ENCODE measurements at regions not wholly inside any gene's neighbourhood (a gene's known extent, or its start where the extent isn't known, plus 50 kb on each side); places are given as distances from the start of the nearest gene placed in this dataset.

DNA sequence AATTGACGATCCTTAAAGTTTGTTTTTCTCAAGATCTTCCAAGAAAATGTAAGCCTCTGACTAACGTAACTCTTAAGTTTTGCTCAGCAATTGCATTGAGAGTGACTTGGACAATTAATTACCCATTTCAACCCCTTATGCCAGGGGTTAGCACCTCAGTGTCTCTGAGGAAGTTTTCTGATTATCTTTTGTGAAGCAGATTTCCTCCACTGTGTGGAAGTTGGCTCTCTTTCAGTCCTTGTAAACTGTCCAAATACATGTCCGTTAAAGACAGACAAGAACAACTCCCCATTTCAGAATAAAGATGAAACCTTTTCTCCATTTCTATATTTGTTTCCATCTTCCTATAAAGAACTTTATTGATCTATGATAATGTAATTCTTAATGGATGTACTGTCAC lies 296.4 kb upstream of the FMN2 start:
- DNase-seq: no peak
- intact Hi-C loops (cut with micrococcal nuclease): no loop called here
- Mint-ChIP-seq H3K27me3 (peaks cover 5% of the 10 kb centered on the region), H3K4me3 (no peak overlapping the region), H3K9me3 (peaks cover 4% of the 10 kb centered on the region), H3K4me1 (no peaks in the 10 kb centered on the region), H3K27ac (no peak overlapping the region), H3K36me3 (ENCODE audit: low read depth) (no peaks in the 10 kb centered on the region)

DNA sequence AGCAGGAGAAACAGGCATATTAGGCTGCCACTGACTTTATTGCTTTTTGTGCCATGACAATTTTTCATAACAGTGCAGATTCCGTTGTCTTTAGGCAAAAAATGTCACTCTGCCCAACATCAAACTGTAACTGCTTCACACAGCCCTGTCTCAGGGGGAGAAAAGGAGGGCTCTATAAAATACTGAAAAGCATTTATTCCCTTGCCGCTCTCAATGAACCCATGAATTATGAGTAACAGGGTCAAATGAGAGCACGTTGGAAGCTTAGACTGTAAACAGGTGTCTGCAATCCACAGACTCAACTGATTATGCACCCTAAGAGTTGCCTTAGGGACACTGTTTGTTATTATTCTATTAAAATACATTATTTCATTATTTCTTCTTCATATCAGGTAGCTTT lies 292.1 kb upstream of the FMN2 start:
- Mint-ChIP-seq H3K36me3 (ENCODE audit: low read depth) (no peaks in the 10 kb centered on the region), H3K27ac (no peak overlapping the region), H3K27me3 (peaks cover 5% of the 10 kb centered on the region), H3K4me1 (no peaks in the 10 kb centered on the region), H3K9me3 (no peaks in the 10 kb centered on the region), H3K4me3 (no peak overlapping the region)
- intact Hi-C loops (cut with micrococcal nuclease): no loop called here
- no peak for DNase-seq

DNA sequence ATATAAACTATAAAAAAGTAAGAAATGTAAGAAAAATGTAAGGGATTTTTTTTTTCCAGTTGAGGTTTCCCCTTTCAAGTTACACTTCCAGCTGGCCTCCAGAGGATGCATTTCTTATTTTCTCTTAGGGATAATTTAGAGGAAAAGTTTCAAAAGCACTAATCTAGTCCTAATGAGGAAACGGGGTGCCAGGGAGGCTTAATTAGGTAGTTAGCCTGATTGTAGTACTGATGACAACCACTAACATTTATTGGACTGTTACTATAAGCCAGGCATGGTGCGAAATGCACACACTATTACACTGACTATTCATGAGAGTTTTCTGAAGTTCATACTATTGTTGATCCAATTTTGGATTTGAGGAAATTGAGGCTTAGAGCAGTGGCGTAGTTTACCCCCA lies 290.8 kb upstream of the FMN2 start:
- Mint-ChIP-seq H3K4me1 (peaks cover 2% of the 10 kb centered on the region), H3K27ac (no peak overlapping the region), H3K9me3 (no peaks in the 10 kb centered on the region), H3K27me3 (peaks cover 3% of the 10 kb centered on the region), H3K36me3 (ENCODE audit: low read depth) (no peaks in the 10 kb centered on the region), H3K4me3 (no peak overlapping the region)
- intact Hi-C loops (cut with micrococcal nuclease): no loop called here
- DNase-seq: no peak

DNA sequence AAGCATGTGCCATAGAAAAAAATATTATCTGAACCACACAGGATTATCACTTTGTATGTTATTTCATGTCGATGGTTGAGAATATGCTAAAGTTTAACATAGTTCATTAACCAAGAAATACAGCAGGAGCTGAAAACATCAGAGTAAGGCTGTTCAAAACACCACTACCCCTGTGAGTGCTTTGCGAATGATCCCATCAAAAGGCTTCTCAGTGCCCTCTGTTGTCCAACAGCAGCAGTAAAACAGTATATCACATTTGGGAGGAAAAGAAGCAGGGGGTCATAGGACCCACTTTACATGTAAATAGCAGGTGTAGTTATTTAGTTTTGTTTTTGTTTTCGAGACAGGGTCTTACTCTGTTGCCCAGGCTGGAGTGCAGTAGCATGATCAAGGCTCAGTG lies 289.4 kb upstream of the FMN2 start:
- H3K9me3 Mint-ChIP-seq: no peaks in the 10 kb centered on the region
- H3K4me3 Mint-ChIP-seq: no peak overlapping the region
- H3K27me3 Mint-ChIP-seq: peaks cover 3% of the 10 kb centered on the region
- intact Hi-C loops (cut with micrococcal nuclease): no loop called here
- no peak overlapping the region for H3K27ac Mint-ChIP-seq
- no peak for DNase-seq
- H3K4me1 Mint-ChIP-seq: peaks cover 4% of the 10 kb centered on the region
- H3K36me3 Mint-ChIP-seq (ENCODE audit: low read depth): no peaks in the 10 kb centered on the region

DNA sequence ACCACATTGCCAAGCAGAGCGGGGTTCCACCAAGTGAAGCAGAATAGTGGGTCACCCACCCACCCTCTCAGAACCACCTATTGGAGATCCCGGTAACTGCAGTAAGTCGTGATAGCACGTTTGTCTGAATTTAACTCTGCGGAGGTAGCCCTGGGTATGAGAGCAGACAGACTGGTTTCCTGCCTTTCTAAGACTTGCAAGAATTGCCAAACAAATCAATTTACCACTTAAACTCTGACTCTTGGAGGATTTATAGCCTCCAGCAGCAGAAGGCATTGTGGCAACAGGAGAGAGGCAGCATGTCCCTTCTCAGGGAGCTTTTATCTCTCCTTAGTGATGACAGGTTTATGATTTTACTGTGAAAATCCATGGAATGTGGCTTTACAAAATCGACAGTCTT lies 287.9 kb upstream of the FMN2 start:
- Mint-ChIP-seq H3K27ac (no peak overlapping the region), H3K36me3 (ENCODE audit: low read depth) (no peaks in the 10 kb centered on the region), H3K4me1 (peaks cover 4% of the 10 kb centered on the region), H3K9me3 (no peaks in the 10 kb centered on the region), H3K4me3 (no peak overlapping the region), H3K27me3 (peaks cover 3% of the 10 kb centered on the region)
- no peak for DNase-seq
- intact Hi-C loops (cut with micrococcal nuclease): no loop called here

DNA sequence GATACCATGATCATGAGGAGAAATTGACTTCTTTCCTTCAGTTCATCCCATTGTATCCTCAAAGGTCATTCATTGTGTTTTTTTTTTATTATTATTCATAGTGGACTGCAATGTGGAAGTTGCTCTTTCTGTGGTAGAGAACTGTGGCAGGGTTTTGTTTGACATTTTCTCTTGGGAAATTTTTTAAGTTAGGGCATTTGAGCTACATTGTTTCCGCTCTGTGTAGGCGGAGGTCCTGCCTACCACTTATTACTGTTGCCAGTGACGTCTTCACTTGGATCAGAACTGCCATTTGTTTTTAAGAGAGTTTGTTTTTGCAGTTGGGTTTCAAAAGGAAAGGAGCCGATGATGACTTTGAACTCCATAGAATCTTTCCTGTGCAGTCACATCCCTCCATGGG lies 287.4 kb upstream of the FMN2 start:
- no peaks in the 10 kb centered on the region for H3K9me3 Mint-ChIP-seq
- no peaks in the 10 kb centered on the region for H3K36me3 Mint-ChIP-seq (ENCODE audit: low read depth)
- H3K4me1 Mint-ChIP-seq: peaks cover 4% of the 10 kb centered on the region
- H3K27ac Mint-ChIP-seq: no peak overlapping the region
- no peak for DNase-seq
- peaks cover 3% of the 10 kb centered on the region for H3K27me3 Mint-ChIP-seq
- H3K4me3 Mint-ChIP-seq: no peak overlapping the region
- intact Hi-C loops (cut with micrococcal nuclease): no loop called here

DNA sequence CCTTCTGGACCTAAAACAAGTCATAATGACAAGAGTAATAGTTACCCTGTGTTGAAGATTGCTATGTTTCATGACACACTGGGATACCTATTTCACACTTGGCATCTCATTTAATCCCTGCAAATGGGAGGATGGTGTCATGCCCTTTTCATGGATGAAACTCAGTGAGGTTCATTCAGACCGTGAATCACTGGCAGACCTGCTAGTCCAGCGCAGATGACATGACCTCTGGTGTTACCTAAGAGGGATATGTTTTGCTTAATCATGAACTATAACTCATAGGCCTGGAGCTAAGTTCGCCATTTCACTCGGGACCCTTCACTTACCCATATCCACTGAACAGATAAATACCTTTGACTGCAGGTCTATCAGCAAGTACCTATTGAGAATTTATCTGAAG lies 286.6 kb upstream of the FMN2 start:
- no peaks in the 10 kb centered on the region for H3K9me3 Mint-ChIP-seq
- H3K36me3 Mint-ChIP-seq (ENCODE audit: low read depth): no peaks in the 10 kb centered on the region
- H3K4me1 Mint-ChIP-seq: peaks cover 4% of the 10 kb centered on the region
- DNase-seq: no peak
- no peak overlapping the region for H3K27ac Mint-ChIP-seq
- no peak overlapping the region for H3K4me3 Mint-ChIP-seq
- intact Hi-C loops (cut with micrococcal nuclease): no loop called here
- H3K27me3 Mint-ChIP-seq: no peaks in the 10 kb centered on the region

DNA sequence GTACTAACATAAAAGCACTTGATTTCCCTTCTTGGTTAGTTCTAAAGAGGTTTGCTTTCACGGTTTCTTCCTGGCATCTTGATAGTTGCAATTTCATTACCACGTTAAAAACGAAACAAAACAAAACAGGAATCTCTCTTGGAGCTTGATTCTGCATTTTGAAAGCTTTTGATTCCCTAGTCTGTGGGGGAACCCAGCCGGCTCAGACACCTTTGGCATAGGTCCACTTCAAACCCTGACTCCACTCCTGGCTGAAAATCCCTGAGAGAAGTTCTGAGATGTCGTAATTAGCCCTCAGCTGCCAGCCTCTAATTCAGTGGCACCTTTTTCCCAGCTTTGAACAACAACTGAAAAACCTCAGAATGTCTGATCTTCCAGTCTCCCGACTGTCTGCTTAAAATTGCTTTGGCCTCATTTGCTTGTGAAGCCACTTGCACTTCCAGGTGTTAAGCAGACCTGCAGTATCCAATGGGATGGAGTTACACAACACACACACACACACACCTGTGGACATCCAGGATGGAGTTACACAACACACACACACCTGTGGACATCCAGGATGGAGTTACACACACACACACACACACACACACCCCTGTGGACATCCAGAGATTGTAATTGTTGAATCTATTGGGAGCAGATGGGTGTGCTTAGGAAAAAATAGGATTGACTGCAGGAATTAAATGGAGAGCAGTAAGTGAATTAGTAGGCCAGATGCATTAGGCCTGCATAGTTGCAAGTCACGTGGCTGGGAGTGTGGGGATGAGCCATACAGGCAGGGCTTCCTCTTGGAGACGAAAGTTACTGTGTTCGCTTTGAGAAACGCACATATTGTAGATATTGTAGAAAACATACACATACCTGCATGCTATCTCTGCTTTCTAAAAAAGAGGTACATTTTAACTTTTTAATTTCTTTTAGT lies 285.6 kb upstream of the FMN2 start:
- intact Hi-C loops (cut with micrococcal nuclease): no loop called here
- Mint-ChIP-seq H3K4me3 (no peak overlapping the region), H3K4me1 (peaks cover 9% of the 10 kb centered on the region)

DNA sequence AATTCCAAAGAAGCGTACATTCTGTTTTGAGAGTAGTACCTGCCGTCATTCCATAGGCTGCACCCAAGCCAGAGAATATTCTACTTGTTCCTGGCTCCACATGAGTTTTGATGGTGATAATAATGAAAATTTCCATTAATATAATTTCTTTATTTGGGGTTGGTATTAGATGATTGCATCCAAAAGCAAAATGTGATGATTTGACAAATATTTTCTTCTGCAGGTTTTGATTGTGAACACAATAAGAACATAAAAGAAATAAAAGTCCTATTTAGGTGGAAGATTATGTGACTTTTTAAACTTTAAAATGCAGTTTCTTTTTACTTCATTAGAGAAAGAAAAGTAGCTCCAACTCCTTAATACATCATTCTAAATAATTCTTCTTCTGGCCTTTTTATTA lies 284.8 kb upstream of the FMN2 start:
- H3K4me3 Mint-ChIP-seq: no peak overlapping the region

More for the DNA sequence above, 285.6 kb upstream of the FMN2 start:
- Mint-ChIP-seq H3K36me3 (ENCODE audit: low read depth) (no peaks in the 10 kb centered on the region), H3K27ac (no peak overlapping the region), H3K27me3 (no peaks in the 10 kb centered on the region), H3K9me3 (no peaks in the 10 kb centered on the region)
- no peak for DNase-seq

DNA sequence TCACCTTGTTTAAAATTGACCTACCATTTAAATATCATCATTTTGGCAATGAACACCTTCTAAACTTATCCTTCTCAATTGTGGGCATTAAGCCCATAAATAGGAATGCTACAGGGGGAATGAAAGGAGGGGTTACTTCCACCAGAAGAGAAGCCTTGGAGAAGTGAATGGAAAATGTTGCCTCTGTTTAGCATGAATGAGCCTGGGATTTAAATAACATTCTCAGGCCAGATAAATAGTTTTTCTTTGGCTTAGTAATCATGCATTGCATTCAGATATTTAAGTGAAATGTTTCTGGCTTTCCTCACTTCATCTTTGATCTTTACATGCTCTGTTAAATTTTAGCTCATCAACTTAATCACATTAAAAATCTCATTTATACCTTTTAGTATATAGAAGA lies 284.3 kb upstream of the FMN2 start:
- DNase-seq: no peak
- no peaks in the 10 kb centered on the region for H3K9me3 Mint-ChIP-seq
- H3K27ac Mint-ChIP-seq: no peak overlapping the region
- no peaks in the 10 kb centered on the region for H3K36me3 Mint-ChIP-seq (ENCODE audit: low read depth)
- intact Hi-C loops (cut with micrococcal nuclease): no loop called here
- no peaks in the 10 kb centered on the region for H3K27me3 Mint-ChIP-seq
- H3K4me1 Mint-ChIP-seq: peaks cover 18% of the 10 kb centered on the region
- H3K4me3 Mint-ChIP-seq: no peak overlapping the region

More for the DNA sequence above, 284.8 kb upstream of the FMN2 start:
- Mint-ChIP-seq H3K36me3 (ENCODE audit: low read depth) (no peaks in the 10 kb centered on the region), H3K27ac (no peak overlapping the region), H3K4me1 (peaks cover 16% of the 10 kb centered on the region), H3K27me3 (no peaks in the 10 kb centered on the region), H3K9me3 (no peaks in the 10 kb centered on the region)
- intact Hi-C loops (cut with micrococcal nuclease): no loop called here
- no peak for DNase-seq

DNA sequence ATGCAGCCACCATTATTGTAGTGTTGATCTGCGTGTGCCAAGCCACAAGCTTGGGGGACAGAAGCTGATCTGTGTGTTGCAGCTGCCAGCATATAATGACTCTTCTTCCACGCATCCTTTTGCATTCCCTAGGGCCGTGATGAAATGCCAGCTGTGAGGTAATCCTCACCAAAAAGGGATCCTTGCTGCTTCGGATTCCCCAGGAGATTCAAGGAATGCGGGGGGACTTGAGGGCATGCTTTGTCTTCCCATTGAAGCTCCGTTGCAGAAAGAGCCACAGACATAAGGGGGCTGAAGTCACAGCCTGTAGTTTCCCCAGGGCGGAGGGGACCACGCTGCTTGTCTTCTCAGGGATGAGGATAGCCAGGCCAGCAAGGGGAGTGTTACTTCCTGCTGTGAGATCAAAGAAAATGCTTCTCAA lies 281.6 kb upstream of the FMN2 start:
- no peak overlapping the region for H3K4me3 Mint-ChIP-seq
- no peaks in the 10 kb centered on the region for H3K36me3 Mint-ChIP-seq (ENCODE audit: low read depth)
- H3K27ac Mint-ChIP-seq: no peak overlapping the region
- no peaks in the 10 kb centered on the region for H3K9me3 Mint-ChIP-seq
- no peaks in the 10 kb centered on the region for H3K27me3 Mint-ChIP-seq
- DNase-seq: no peak
- H3K4me1 Mint-ChIP-seq: peaks cover 23% of the 10 kb centered on the region
- intact Hi-C loops (cut with micrococcal nuclease): no loop called here

DNA sequence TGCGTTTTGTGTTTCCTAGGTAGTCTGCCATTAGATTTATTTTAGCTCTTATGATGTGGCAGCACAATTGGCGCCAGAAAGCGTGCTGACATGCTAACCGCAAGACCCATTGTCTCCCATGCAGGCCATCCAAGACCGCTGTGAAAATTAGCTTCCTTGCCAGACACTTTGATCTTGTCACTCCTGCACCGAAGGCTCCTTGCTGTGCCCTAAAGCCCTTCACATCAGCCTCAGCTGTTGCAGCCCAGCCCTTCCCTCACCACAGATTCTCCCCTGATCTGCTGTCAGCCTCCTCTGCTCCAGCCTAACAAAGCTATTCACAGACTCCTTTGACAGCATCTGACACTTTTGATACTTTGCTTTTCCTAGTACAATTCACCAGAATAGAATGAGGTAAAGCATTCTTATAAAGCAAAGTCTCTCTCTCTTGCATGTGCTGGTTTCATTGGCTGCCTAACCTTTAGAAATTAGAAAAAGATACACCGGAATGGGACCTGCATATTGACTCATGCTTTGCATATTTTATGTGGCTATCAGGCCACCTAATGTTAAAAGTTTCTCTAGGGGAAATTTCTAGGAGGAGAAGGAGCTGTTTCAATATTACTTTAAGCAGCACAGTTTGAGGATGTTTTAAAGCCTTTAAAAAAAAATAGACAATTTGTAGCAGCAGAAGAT lies 280.3 kb upstream of the FMN2 start:
- no peaks in the 10 kb centered on the region for H3K9me3 Mint-ChIP-seq
- peaks cover 19% of the 10 kb centered on the region for H3K4me1 Mint-ChIP-seq
- H3K4me3 Mint-ChIP-seq: no peak overlapping the region
- H3K27ac Mint-ChIP-seq: no peak overlapping the region
- no peaks in the 10 kb centered on the region for H3K27me3 Mint-ChIP-seq
- no peaks in the 10 kb centered on the region for H3K36me3 Mint-ChIP-seq (ENCODE audit: low read depth)
- no peak for DNase-seq
- intact Hi-C loops (cut with micrococcal nuclease): no loop called here

DNA sequence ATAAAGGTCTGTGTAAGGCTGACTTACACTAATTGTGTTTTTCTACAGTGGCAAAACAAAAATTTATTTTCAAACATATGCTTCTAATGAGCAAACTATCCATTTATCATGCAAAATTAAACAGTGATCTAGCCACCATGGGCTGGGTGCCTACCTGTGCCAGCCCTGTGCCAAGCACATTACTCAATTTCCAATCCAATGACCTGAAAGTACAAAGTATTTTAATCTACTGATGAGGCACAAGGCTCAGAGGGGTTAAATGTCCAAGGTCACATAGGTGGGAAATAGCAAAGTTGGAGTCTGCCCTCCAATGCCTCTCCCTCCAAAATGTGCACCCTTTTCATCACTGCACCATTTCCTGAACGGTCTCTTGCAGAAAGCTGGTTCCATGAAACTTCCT lies 279.1 kb upstream of the FMN2 start:
- DNase-seq: no peak
- H3K4me1 Mint-ChIP-seq: peaks cover 19% of the 10 kb centered on the region
- no peaks in the 10 kb centered on the region for H3K36me3 Mint-ChIP-seq (ENCODE audit: low read depth)
- no peaks in the 10 kb centered on the region for H3K9me3 Mint-ChIP-seq
- intact Hi-C loops (cut with micrococcal nuclease): no loop called here
- H3K4me3 Mint-ChIP-seq: no peak overlapping the region
- H3K27me3 Mint-ChIP-seq: no peaks in the 10 kb centered on the region
- H3K27ac Mint-ChIP-seq: no peak overlapping the region

DNA sequence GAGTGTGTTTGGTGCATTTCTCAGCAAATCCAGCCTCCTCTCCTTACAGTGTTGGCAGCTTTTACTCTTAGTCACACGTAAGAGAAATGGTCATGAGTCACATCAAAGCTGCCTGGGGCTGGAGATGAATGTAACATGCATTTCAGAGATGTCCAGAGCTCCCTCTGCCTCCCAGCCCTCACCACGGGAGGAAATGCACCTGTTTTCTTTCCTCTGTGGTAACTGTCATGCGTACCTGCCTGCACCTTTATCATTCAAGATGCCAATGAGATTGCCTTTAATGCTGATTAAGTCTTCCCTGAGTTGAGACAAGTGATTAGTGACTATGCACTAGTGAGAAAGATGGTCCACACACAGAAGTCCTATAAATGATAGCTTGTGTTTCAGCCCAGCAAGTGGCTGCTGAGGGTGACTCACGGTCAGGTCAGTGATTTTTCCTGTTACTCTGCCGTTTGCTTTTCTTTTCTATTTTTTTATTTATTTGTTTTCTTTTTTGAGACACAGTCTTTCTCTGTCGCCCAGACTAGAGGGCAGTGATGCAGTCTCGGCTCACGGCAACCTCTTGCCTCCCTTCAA lies 277.3 kb upstream of the FMN2 start:
- peaks cover 19% of the 10 kb centered on the region for H3K4me1 Mint-ChIP-seq
- no peaks in the 10 kb centered on the region for H3K36me3 Mint-ChIP-seq (ENCODE audit: low read depth)
- intact Hi-C loops (cut with micrococcal nuclease): loop anchor here (2.0 kb wide), 1 partner anchor 96 kb away; no protein-coding TSS in a partner anchor
- H3K27ac Mint-ChIP-seq: peak overlapping the region; percentile 62
- no peaks in the 10 kb centered on the region for H3K27me3 Mint-ChIP-seq
- DNase-seq: peak; percentile 58
- no peaks in the 10 kb centered on the region for H3K9me3 Mint-ChIP-seq
- no peak overlapping the region for H3K4me3 Mint-ChIP-seq

Measured in activated CD4-positive, alpha-beta T cell treated with anti-CD3 and anti-CD28 coated beads, Interleukin-2, amount 10 ng/mL, durations not matched to agents 24 days and 14 days (primary cell).